Stimulated activated CD8-positive, alpha-beta memory T cell treated with anti-CD3 and anti-CD28 coated beads, Interleukin-4, amount 100 ng/mL, for 24 hours (primary cell): ENCODE measurements at regions not wholly inside any gene's neighbourhood (a gene's known extent, or its start where the extent isn't known, plus 50 kb on each side); places are given as distances from the start of the nearest gene placed in this dataset.
"Not testable (repeated sequence)": the region's sequence is repeated elsewhere in the genome, so short reads cannot be mapped to it uniquely, and the experiment has no call there.

Experiments
- DNase-seq: peaks from one replicate; pipeline ENCODE4 v3.0.0-alpha.2; 2020; ENCODE audit warnings: low read depth

- DNase-seq = no peak
Observed at GRCh38 chr5:40221796-40222195, 457.9 kb upstream of the PTGER4 start.

GRCh38 chr5:40221255-40221654, 458.5 kb upstream of the PTGER4 start:
- no peak for DNase-seq

- DNase-seq = no peak
Observed at GRCh38 chr5:40220260-40220659, 459.5 kb upstream of the PTGER4 start.

GRCh38 chr5:40217553-40217952, 462.2 kb upstream of the PTGER4 start:
- no peak for DNase-seq

GRCh38 chr5:40210694-40211093, 469.0 kb upstream of the PTGER4 start:
- no peak for DNase-seq

GRCh38 chr5:40206030-40206429, 473.7 kb upstream of the PTGER4 start:
- no peak for DNase-seq

- DNase-seq = no peak
Observed at GRCh38 chr5:40204144-40204543, 475.6 kb upstream of the PTGER4 start.

GRCh38 chr5:40202814-40203440, 476.8 kb upstream of the PTGER4 start:
- no peak for DNase-seq

- no peak for DNase-seq
Observed at GRCh38 chr5:40198736-40199135, 481.0 kb upstream of the PTGER4 start.

- DNase-seq = not testable (repeated sequence)
Observed at GRCh38 chr5:40195574-40195973, 484.1 kb upstream of the PTGER4 start.

- no peak for DNase-seq
Observed at GRCh38 chr5:40191150-40191549, 488.6 kb upstream of the PTGER4 start.

- no peak for DNase-seq
Observed at GRCh38 chr5:40172721-40173120, 507.0 kb upstream of the PTGER4 start.

- DNase-seq = no peak
Observed at GRCh38 chr5:40171971-40172370, 507.7 kb upstream of the PTGER4 start.

GRCh38 chr5:40167283-40167682, 512.4 kb upstream of the PTGER4 start:
- DNase-seq = no peak

- no peak for DNase-seq
Observed at GRCh38 chr5:40166802-40167201, 512.9 kb upstream of the PTGER4 start.

GRCh38 chr5:40165789-40166728, 513.7 kb upstream of the PTGER4 start:
- DNase-seq = no peak

- DNase-seq = no peak
Observed at GRCh38 chr5:40165106-40165788, 514.5 kb upstream of the PTGER4 start.

GRCh38 chr5:40160435-40160834, 519.3 kb upstream of the PTGER4 start:
- DNase-seq = no peak

- no peak for DNase-seq
Observed at GRCh38 chr5:40154194-40154593, 525.5 kb upstream of the PTGER4 start.

GRCh38 chr5:40150896-40151295, 528.8 kb upstream of the PTGER4 start:
- no peak for DNase-seq

GRCh38 chr5:40141896-40142295, 537.8 kb upstream of the PTGER4 start:
- DNase-seq = no peak

GRCh38 chr5:40141418-40141817, 538.3 kb upstream of the PTGER4 start:
- DNase-seq = no peak

GRCh38 chr5:40137223-40137622, 542.5 kb upstream of the PTGER4 start:
- no peak for DNase-seq
